C4-2B (cell line): ENCODE measurements at regions not wholly inside any gene's neighbourhood (a gene's known extent, or its start where the extent isn't known, plus 50 kb on each side); places are given as distances from the start of the nearest gene placed in this dataset.

Experiments used
- H3K27ac ChIP-seq: fragments of 450-650 bp; 2 replicates; pipeline ENCODE4 v1.5.1; 2017
- CTCF ChIP-seq: fragments of 450-650 bp; conservative IDR thresholded peaks from 2 replicates; pipeline ENCODE4 v1.5.1; 2017; ENCODE audit warnings: mild to moderate bottlenecking
- ZFX ChIP-seq: fragments of 450-650 bp; IDR thresholded peaks from 2 replicates; pipeline ENCODE4 v1.6.1; 2017

GRCh38 chr3:127077068-127077467, 94.2 kb downstream of the PLXNA1 start:
- no peak for TF ChIP-seq CTCF
- TF ChIP-seq ZFX, result no peak
- H3K27ac ChIP-seq, result no peak overlapping the region

DNA sequence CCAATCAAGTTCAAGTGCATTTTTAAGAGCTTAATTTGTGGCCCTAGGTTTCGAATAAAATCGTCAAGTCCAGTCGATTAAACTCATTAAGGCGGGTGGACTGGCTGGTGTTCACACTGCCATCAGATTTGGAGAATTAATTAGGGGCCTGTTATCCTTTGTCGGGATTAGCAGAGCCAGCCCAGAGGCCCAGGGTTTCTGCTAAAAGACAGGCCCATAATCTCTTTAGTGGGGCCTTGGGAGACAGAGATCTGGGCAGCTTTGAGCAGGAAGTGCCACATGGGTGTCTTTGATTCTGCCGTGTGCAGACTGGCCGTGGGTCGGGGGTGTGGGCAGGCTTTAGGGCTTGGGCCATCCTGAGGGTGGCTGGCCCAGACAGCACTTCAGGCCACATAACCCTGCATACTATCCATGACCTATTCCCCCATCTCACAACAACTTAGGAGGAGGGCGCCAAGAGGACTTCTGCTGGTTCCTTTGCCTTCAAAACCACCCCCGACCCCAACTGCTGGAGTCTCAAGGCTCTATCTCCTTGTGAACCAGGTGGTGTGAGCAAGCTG, 94.7 kb downstream of the PLXNA1 start:
- no peak for TF ChIP-seq ZFX
- TF ChIP-seq CTCF, result no peak
- no peak overlapping the region for H3K27ac ChIP-seq

DNA sequence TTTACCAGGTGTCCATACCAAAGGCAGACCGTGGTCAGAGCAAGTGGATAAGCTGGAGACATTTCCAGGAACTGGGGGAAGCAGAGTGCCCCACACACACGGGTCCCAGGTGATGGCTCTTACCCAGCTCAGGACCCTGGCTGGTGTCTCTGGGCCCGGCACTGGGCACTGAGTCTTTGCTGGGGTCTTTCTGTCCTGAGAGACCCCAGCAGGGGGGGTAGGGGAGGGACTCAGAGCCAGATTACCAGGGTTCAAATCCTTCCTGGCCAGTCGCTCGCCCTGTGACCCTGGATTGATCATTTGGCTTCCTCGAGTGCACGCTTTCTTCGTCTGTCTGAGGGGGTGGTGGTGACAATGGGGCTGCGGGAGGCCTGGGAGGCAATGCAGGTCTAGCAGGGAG, 95.7 kb downstream of the PLXNA1 start:
- H3K27ac ChIP-seq, result no peak overlapping the region
- TF ChIP-seq ZFX (no peak), CTCF (no peak)

DNA sequence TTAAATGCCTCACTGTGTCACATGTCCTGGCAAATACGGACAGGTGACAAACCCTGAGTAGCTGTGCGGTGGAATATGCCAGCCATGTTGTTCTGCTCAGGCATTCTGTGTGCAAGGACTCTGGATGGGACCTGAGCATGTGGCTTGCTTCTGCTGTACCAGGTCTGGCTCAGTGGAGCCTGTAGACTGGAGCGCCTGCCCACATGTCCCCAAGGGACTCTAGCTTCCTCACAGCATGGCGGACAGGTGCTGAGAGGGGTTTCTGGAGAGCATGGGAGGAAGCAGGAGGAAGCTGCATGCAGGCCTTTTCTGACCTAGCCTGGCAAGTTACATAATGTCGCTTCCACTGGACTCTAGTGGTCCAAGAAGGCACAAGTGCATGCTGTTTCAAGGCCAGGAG, 96.3 kb downstream of the PLXNA1 start:
- TF ChIP-seq ZFX (no peak), CTCF (no peak)

DNA sequence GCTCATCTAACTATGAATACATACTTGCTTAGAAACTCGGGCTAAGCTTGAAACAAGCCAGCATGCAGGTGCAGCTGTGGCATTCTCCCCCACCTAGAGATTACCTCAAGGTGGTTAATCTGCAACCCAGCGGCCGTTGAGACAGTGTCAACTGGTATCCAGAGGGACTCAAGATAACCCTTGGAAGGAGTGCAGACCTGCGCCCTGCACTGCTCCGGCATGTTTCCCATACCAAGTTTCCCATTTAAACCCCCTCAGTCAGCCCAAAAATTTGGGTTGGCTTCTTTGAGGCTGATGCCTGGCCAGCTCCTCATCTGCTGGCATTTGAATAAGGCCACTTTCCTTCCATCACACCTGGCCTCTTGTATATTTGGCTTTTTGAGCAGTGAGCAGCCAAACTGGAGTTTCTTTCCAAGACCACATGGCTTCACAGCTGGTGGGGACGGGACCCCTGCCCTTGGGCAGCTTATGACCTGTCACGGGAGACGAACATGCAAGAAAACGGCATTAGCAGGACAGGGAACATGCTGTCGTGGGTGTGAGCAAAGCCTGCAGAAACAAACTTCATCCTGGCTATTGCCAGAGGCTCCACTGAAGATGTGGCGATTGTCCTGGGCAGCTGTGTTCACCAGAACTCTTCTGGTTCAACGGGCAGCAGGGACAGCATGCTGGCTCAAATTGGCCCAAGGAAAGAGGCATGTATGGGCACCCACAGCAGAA, 98.2 kb downstream of the PLXNA1 start:
- TF ChIP-seq ZFX (no peak), CTCF (no peak)
- H3K27ac ChIP-seq, result no peak overlapping the region

More for the DNA sequence above, 96.3 kb downstream of the PLXNA1 start:
- no peak overlapping the region for H3K27ac ChIP-seq

GRCh38 chr3:127082066-127082465, 99.2 kb downstream of the PLXNA1 start:
- TF ChIP-seq ZFX (no peak), CTCF (no peak)
- no peak overlapping the region for H3K27ac ChIP-seq

GRCh38 chr3:127083778-127084397, 101.0 kb downstream of the PLXNA1 start:
- TF ChIP-seq ZFX, result no peak
- no peak for TF ChIP-seq CTCF

More at GRCh38 chr3:127083778-127084397, 101.0 kb downstream of the PLXNA1 start:
- no peak overlapping the region for H3K27ac ChIP-seq
